PC-3 (cell line): ENCODE measurements at regions not wholly inside any gene's neighbourhood (a gene's known extent, or its start where the extent isn't known, plus 50 kb on each side); places are given as distances from the start of the nearest gene placed in this dataset.
A peak's percentile ranks its signal among the peaks of the same experiment; 100 is the strongest.

ENCODE experiments used
- ATAC-seq: fragments of 200-7000 bp; cut with Tn5 transposase; 2 replicates; pipeline ENCODE4 v1.9.1; 2020; ENCODE audit warnings: mild to moderate bottlenecking, moderate library complexity
- BruUV-seq: library from RNA; stranded (reverse); fragments of 400-500 nt; replicated peaks from 2 replicates; lab custom pipeline; 2021; lab: Mats Ljungman, UMichigan
- CTCF ChIA-PET: fragments of 300-600 bp; sonication (Branson Sonifier 250); formaldehyde crosslinking; loops from one replicate; lab custom pipeline; 2022; ENCODE audit warnings: antibody characterized with exemption; lab: Charles Lee
- POLR2A ChIA-PET: fragments of 300-600 bp; sonication (Branson Sonifier 250); formaldehyde crosslinking; loops from one replicate; lab custom pipeline; 2022; ENCODE audit warnings: antibody characterized with exemption; ENCODE audit not compliant: unreplicated experiment; lab: Charles Lee
- DNase-seq: peaks from one replicate; pipeline ENCODE4 v3.0.0-alpha.2; 2015
- H2AFZ ChIP-seq: fragments of 300-600 bp; sonication (generic); 2 replicates; pipeline ENCODE4 v1.6.0; 2016; ENCODE audit warnings: antibody characterized with exemption, low read length
- H3F3A ChIP-seq: fragments of 300-600 bp; sonication (generic); one replicate; pipeline ENCODE4 v1.6.0; 2017; ENCODE audit warnings: antibody characterized with exemption, low read length, control low read depth, mild to moderate bottlenecking; ENCODE audit not compliant: unreplicated experiment
- H3K27ac ChIP-seq: fragments of 300-600 bp; sonication (generic); 2 replicates; pipeline ENCODE4 v1.5.1; 2016; ENCODE audit warnings: mild to moderate bottlenecking, low read length
- H3K27me3 ChIP-seq: fragments of 300-600 bp; sonication (generic); 2 replicates; pipeline ENCODE4 v1.6.1; 2016; ENCODE audit warnings: low read length, mixed read lengths
- H3K36me3 ChIP-seq: fragments of 300-600 bp; sonication (generic); 2 replicates; pipeline ENCODE4 v1.6.1; 2016; ENCODE audit warnings: low read depth, mixed run types, low read length, mixed read lengths
- H3K4me1 ChIP-seq: fragments of 300-600 bp; sonication (generic); 2 replicates; pipeline ENCODE4 v1.5.1; 2016; ENCODE audit warnings: low read length; ENCODE audit not compliant: insufficient read depth
- H3K4me2 ChIP-seq: fragments of 300-600 bp; sonication (generic); 2 replicates; pipeline ENCODE4 v1.6.0; 2016; ENCODE audit warnings: low read length
- H3K4me3 ChIP-seq: fragments of 300-600 bp; sonication (generic); 2 replicates; pipeline ENCODE4 v1.5.1; 2016; ENCODE audit warnings: mild to moderate bottlenecking, low read length, mixed read lengths
- H3K79me2 ChIP-seq: fragments of 300-600 bp; sonication (generic); 2 replicates; pipeline ENCODE4 v1.6.1; 2017; ENCODE audit warnings: low read length, mixed read lengths
- H3K9ac ChIP-seq: fragments of 300-600 bp; sonication (generic); 2 replicates; pipeline ENCODE4 v1.6.0; 2016; ENCODE audit warnings: mild to moderate bottlenecking, low read length
- H3K9me2 ChIP-seq: fragments of 300-600 bp; sonication (generic); replicated peaks from 2 replicates; pipeline ENCODE4 v1.6.1; 2016; ENCODE audit warnings: mixed run types, low read length, mixed read lengths
- H3K9me3 ChIP-seq: fragments of 300-600 bp; sonication (generic); 2 replicates; pipeline ENCODE4 v1.6.1; 2016; ENCODE audit warnings: low read length, mixed read lengths
- H4K20me1 ChIP-seq: fragments of 300-600 bp; sonication (generic); 2 replicates; pipeline ENCODE4 v1.6.1; 2016; ENCODE audit warnings: low read length, mixed read lengths
- CTCF ChIP-seq: fragments of 300-600 bp; sonication (generic); conservative IDR thresholded peaks from 2 replicates; pipeline ENCODE4 v1.5.1; 2017; ENCODE audit warnings: antibody characterized with exemption, low read depth, mild to moderate bottlenecking, low read length
- EZH2 ChIP-seq: fragments of 300-600 bp; sonication (generic); IDR thresholded peaks from one replicate; pipeline ENCODE4 v1.6.1; 2017; ENCODE audit warnings: antibody characterized with exemption, mild to moderate bottlenecking, low read length; ENCODE audit not compliant: unreplicated experiment
- EZH2phosphoT487 ChIP-seq: fragments of 300-600 bp; sonication (generic); IDR thresholded peaks from 2 replicates; pipeline ENCODE4 v1.6.1; 2018; ENCODE audit warnings: mild to moderate bottlenecking, antibody characterized with exemption, low read length, borderline replicate concordance
- intact Hi-C: fragments of 100-400 bp; cut with micrococcal nuclease; formaldehyde crosslinking; loops from 2 replicates; pipeline ENCODE4 v1.9.0; 2023

GRCh38 chr2:66915237-66915636 lies 480.3 kb downstream of the MEIS1 start:
- no peak for ATAC-seq
- no peak for TF ChIP-seq EZH2phosphoT487
- no peak for TF ChIP-seq CTCF
- TF ChIP-seq EZH2: no peak
- H3K27ac ChIP-seq: no peak overlapping the region

GRCh38 chr2:66919286-66919685 lies 477.8 kb upstream of the ETAA1 start:
- Histone ChIP-seq H3K36me3 (no peaks in the 10 kb centered on the region), H3K9me2 (no peaks in the 10 kb centered on the region), H3K9me3 (no peaks in the 10 kb centered on the region), H3K27ac (no peak overlapping the region), H3K79me2 (no peaks in the 10 kb centered on the region), H3K27me3 (no peaks in the 10 kb centered on the region), H3K4me1 (no peaks in the 10 kb centered on the region), H4K20me1 (no peaks in the 10 kb centered on the region), H3K9ac (no peak overlapping the region), H2AFZ (no peak overlapping the region), H3K4me2 (no peak overlapping the region), H3K4me3 (no peak overlapping the region), H3F3A (no peaks in the 10 kb centered on the region)
- ChIA-PET CTCF (no interaction called here), POLR2A (no interaction called here)
- no peak for ATAC-seq
- BruUV-seq: no TSS peak
- no peak for DNase-seq
- TF ChIP-seq EZH2phosphoT487: no peak
- intact Hi-C loops: no loop called here

More at GRCh38 chr2:66915237-66915636, 480.3 kb downstream of the MEIS1 start:
- Histone ChIP-seq H3F3A (no peaks in the 10 kb centered on the region), H3K4me2 (no peak overlapping the region), H4K20me1 (no peaks in the 10 kb centered on the region), H3K9me2 (no peaks in the 10 kb centered on the region), H2AFZ (no peak overlapping the region), H3K79me2 (no peaks in the 10 kb centered on the region), H3K36me3 (no peaks in the 10 kb centered on the region), H3K27me3 (no peaks in the 10 kb centered on the region), H3K4me1 (no peaks in the 10 kb centered on the region), H3K9me3 (no peaks in the 10 kb centered on the region), H3K9ac (no peak overlapping the region), H3K4me3 (no peak overlapping the region)
- ChIA-PET CTCF (no interaction called here), POLR2A (no interaction called here)
- no peak for DNase-seq
- BruUV-seq: no TSS peak
- intact Hi-C loops: no loop called here

GRCh38 chr2:66920415-66920814 lies 476.7 kb upstream of the ETAA1 start:
- no peak overlapping the region for H2AFZ ChIP-seq
- no peaks in the 10 kb centered on the region for H3F3A ChIP-seq
- H3K27me3 ChIP-seq: no peaks in the 10 kb centered on the region
- no peaks in the 10 kb centered on the region for H3K9me2 ChIP-seq
- no peak overlapping the region for H3K9ac ChIP-seq
- ChIA-PET POLR2A (no interaction called here), CTCF (no interaction called here)
- no peaks in the 10 kb centered on the region for H3K36me3 ChIP-seq
- no peaks in the 10 kb centered on the region for H3K9me3 ChIP-seq
- no peaks in the 10 kb centered on the region for H3K4me1 ChIP-seq
- TF ChIP-seq EZH2 (no peak), EZH2phosphoT487 (no peak)
- no peak overlapping the region for H3K27ac ChIP-seq
- no peaks in the 10 kb centered on the region for H4K20me1 ChIP-seq
- intact Hi-C loops: no loop called here
- no peak for ATAC-seq
- no peak overlapping the region for H3K4me2 ChIP-seq
- no peak overlapping the region for H3K4me3 ChIP-seq
- no peak for DNase-seq
- BruUV-seq: no TSS peak
- no peaks in the 10 kb centered on the region for H3K79me2 ChIP-seq

GRCh38 chr2:66925128-66925527 lies 472.0 kb upstream of the ETAA1 start:
- Histone ChIP-seq H4K20me1 (no peaks in the 10 kb centered on the region), H2AFZ (no peak overlapping the region), H3K9ac (no peak overlapping the region), H3F3A (no peaks in the 10 kb centered on the region), H3K36me3 (no peaks in the 10 kb centered on the region), H3K27ac (no peak overlapping the region), H3K4me2 (no peak overlapping the region), H3K9me2 (no peaks in the 10 kb centered on the region), H3K4me1 (peaks cover 12% of the 10 kb centered on the region), H3K9me3 (no peaks in the 10 kb centered on the region), H3K4me3 (no peak overlapping the region), H3K27me3 (no peaks in the 10 kb centered on the region), H3K79me2 (no peaks in the 10 kb centered on the region)
- BruUV-seq: no TSS peak
- DNase-seq (peak; percentile 13), ATAC-seq (no peak)
- intact Hi-C loops: no loop called here
- TF ChIP-seq EZH2phosphoT487 (no peak), EZH2 (no peak), CTCF (no peak)
- ChIA-PET POLR2A (no interaction called here), CTCF (no interaction called here)
